Astrocyte (in vitro differentiated cells and primary cell): ENCODE measurements at regions not wholly inside any gene's neighbourhood (a gene's known extent, or its start where the extent isn't known, plus 50 kb on each side); places are given as distances from the start of the nearest gene placed in this dataset.
"Not testable (repeated sequence)": the region's sequence is repeated elsewhere in the genome, so short reads cannot be mapped to it uniquely, and the experiment has no call there.

Source experiments
- DNase-seq: peaks from one replicate; pipeline ENCODE4 v3.0.0-alpha.2; 2010; ENCODE audit warnings: low read depth
- FAIRE-seq: peaks from 2 replicates; lab custom pipeline; 2011; peaks lifted over from hg19 to GRCh38; lab: Jason Lieb, UNC
- H2AFZ ChIP-seq: 2 replicates; pipeline ENCODE4 v1.6.0; 2012; ENCODE audit warnings: low read depth, low read length, inconsistent platforms
- H3K27ac ChIP-seq: 2 replicates; pipeline ENCODE4 v1.5.1; 2011; ENCODE audit warnings: low read depth, low read length, inconsistent platforms
- H3K27me3 ChIP-seq: 2 replicates; pipeline ENCODE4 v1.6.0; 2011; ENCODE audit warnings: low read length, inconsistent platforms; ENCODE audit not compliant: insufficient read depth
- H3K36me3 ChIP-seq: 2 replicates; pipeline ENCODE4 v1.5.1; 2011; ENCODE audit warnings: low read length, inconsistent platforms; ENCODE audit not compliant: insufficient read depth
- H3K4me1 ChIP-seq: 2 replicates; pipeline ENCODE4 v1.5.1; 2011; ENCODE audit warnings: low read length, inconsistent platforms; ENCODE audit not compliant: insufficient read depth
- H3K4me2 ChIP-seq: 2 replicates; pipeline ENCODE4 v1.6.0; 2012; ENCODE audit warnings: low read length, inconsistent platforms
- H3K4me3 ChIP-seq: 2 replicates; pipeline ENCODE4 v1.5.1; 2011; ENCODE audit warnings: low read depth, mild to moderate bottlenecking, low read length, inconsistent platforms; ENCODE audit not compliant: insufficient read depth
- H3K79me2 ChIP-seq: 2 replicates; pipeline ENCODE4 v1.6.0; 2012; ENCODE audit warnings: mild to moderate bottlenecking, low read length, inconsistent platforms; ENCODE audit not compliant: insufficient read depth
- H3K9ac ChIP-seq: 2 replicates; pipeline ENCODE4 v1.6.0; 2012; ENCODE audit warnings: mild to moderate bottlenecking, low read length, inconsistent platforms
- H3K9me3 ChIP-seq: 2 replicates; pipeline ENCODE4 v1.5.1; 2012; ENCODE audit warnings: low read depth, mild to moderate bottlenecking, low read length, inconsistent platforms; ENCODE audit not compliant: insufficient read depth
- H4K20me1 ChIP-seq: 2 replicates; pipeline ENCODE4 v1.6.0; 2012; ENCODE audit warnings: low read length, inconsistent platforms; ENCODE audit not compliant: insufficient read depth
- H3K27ac Mint-ChIP-seq: one replicate; pipeline ENCODE4 v1.8.0; 2021; ENCODE audit warnings: mild to moderate bottlenecking, mixed read lengths; ENCODE audit not compliant: unreplicated experiment
- H3K27me3 Mint-ChIP-seq: one replicate; pipeline ENCODE4 v1.8.0; 2021; ENCODE audit warnings: low read depth, mixed read lengths; ENCODE audit not compliant: unreplicated experiment
- H3K36me3 Mint-ChIP-seq: one replicate; pipeline ENCODE4 v1.8.0; 2021; ENCODE audit warnings: low read depth, mixed read lengths; ENCODE audit not compliant: unreplicated experiment
- H3K4me1 Mint-ChIP-seq: one replicate; pipeline ENCODE4 v1.8.0; 2021; ENCODE audit warnings: low read depth, mixed read lengths; ENCODE audit not compliant: unreplicated experiment
- H3K4me3 Mint-ChIP-seq: one replicate; pipeline ENCODE4 v1.8.0; 2021; ENCODE audit warnings: mild to moderate bottlenecking, moderate library complexity, mixed read lengths; ENCODE audit not compliant: unreplicated experiment
- H3K9me3 Mint-ChIP-seq: one replicate; pipeline ENCODE4 v1.8.0; 2021; ENCODE audit warnings: mild to moderate bottlenecking, mixed read lengths; ENCODE audit not compliant: unreplicated experiment
- EZH2 ChIP-seq: IDR thresholded peaks from 2 replicates; pipeline ENCODE4 v1.6.1; 2012; ENCODE audit warnings: mild to moderate bottlenecking, low read length, inconsistent platforms; ENCODE audit not compliant: insufficient read depth
- TF ChIP-seq, protein P1 (sequence below): IDR thresholded peaks from 2 replicates; pipeline ENCODE4 v1.5.1; 2011; ENCODE audit warnings: low read depth, mild to moderate bottlenecking, inconsistent platforms, low read length, moderate library complexity; ENCODE audit not compliant: insufficient read depth

GRCh38 chr5:126056352-126056751, 366.9 kb upstream of the GRAMD2B start:
- FAIRE-seq (no peak), DNase-seq (no peak)
- Histone ChIP-seq H3K9ac (no peak overlapping the region), H3K27ac (no peak overlapping the region), H3K79me2 (no peaks in the 10 kb centered on the region), H3K4me2 (no peak overlapping the region), H3K27me3 (no peaks in the 10 kb centered on the region), H3K9me3 (no peaks in the 10 kb centered on the region), H3K4me3 (no peak overlapping the region), H3K4me1 (no peaks in the 10 kb centered on the region), H4K20me1 (no peaks in the 10 kb centered on the region), H3K36me3 (no peaks in the 10 kb centered on the region), H2AFZ (no peak overlapping the region)
- Mint-ChIP-seq H3K9me3 (peaks cover 4% of the 10 kb centered on the region), H3K4me1 (no peaks in the 10 kb centered on the region), H3K27me3 (no peaks in the 10 kb centered on the region), H3K27ac (no peak overlapping the region), H3K36me3 (no peaks in the 10 kb centered on the region), H3K4me3 (no peak overlapping the region)
- no peak for TF ChIP-seq EZH2
- TF ChIP-seq, protein P1, sequence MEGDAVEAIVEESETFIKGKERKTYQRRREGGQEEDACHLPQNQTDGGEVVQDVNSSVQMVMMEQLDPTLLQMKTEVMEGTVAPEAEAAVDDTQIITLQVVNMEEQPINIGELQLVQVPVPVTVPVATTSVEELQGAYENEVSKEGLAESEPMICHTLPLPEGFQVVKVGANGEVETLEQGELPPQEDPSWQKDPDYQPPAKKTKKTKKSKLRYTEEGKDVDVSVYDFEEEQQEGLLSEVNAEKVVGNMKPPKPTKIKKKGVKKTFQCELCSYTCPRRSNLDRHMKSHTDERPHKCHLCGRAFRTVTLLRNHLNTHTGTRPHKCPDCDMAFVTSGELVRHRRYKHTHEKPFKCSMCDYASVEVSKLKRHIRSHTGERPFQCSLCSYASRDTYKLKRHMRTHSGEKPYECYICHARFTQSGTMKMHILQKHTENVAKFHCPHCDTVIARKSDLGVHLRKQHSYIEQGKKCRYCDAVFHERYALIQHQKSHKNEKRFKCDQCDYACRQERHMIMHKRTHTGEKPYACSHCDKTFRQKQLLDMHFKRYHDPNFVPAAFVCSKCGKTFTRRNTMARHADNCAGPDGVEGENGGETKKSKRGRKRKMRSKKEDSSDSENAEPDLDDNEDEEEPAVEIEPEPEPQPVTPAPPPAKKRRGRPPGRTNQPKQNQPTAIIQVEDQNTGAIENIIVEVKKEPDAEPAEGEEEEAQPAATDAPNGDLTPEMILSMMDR: no peak

DNA sequence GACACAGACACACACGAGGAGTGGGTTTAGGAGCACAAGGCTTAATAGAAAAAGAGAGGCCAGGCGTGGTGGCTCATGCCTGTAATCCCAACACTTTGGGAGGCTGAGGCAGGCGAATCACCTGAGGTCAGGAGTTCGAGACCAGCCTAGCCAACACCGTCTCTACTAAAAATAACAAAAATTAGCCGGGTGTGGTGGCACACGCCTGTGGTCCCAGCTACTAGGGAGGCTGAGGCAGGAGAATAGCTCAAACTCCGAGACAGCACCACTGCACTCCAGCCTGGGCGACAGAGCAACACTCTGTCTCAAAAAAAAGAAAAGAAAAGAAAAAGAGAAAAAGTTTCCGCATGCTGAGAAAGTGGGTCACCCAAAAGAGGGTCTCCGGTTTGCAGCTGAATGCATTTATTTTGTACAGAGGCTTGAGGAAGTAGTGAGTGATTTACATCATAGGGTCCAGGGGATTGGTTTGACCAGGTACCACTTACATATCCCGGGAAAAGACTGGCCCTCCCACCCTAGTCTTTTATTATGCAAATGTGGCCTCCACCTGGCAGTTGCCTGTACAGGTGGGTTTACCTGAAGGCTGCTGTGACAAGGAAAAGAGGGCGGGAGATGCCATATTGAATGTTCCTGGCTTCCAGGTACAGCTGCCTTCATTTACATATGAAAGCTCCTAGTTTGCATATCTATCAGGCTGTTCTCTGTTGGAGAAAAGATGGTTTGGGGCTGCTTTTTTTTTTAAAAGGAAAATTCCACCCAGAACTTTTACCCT, 366.2 kb upstream of the GRAMD2B start:
- H3K27ac Mint-ChIP-seq: no peak overlapping the region
- FAIRE-seq (no peak), DNase-seq (no peak)
- H3K36me3 Mint-ChIP-seq: no peaks in the 10 kb centered on the region
- no peaks in the 10 kb centered on the region for H4K20me1 ChIP-seq
- no peak for TF ChIP-seq EZH2
- TF ChIP-seq, protein P1: no peak
- H3K27me3 Mint-ChIP-seq: no peaks in the 10 kb centered on the region
- no peak overlapping the region for H2AFZ ChIP-seq
- no peaks in the 10 kb centered on the region for H3K79me2 ChIP-seq
- H3K4me3 Mint-ChIP-seq: no peak overlapping the region
- H3K9ac ChIP-seq: no peak overlapping the region
- H3K4me3 ChIP-seq: no peak overlapping the region
- no peaks in the 10 kb centered on the region for H3K4me1 ChIP-seq
- H3K36me3 ChIP-seq: no peaks in the 10 kb centered on the region
- no peak overlapping the region for H3K27ac ChIP-seq
- no peak overlapping the region for H3K4me2 ChIP-seq
- H3K4me1 Mint-ChIP-seq: no peaks in the 10 kb centered on the region
- H3K9me3 ChIP-seq: no peaks in the 10 kb centered on the region
- H3K27me3 ChIP-seq: no peaks in the 10 kb centered on the region
- peaks cover 4% of the 10 kb centered on the region for H3K9me3 Mint-ChIP-seq

- not testable (repeated sequence) for H3K27ac Mint-ChIP-seq, H3K9ac ChIP-seq, H3K9me3 Mint-ChIP-seq, H3K4me1 Mint-ChIP-seq, H3K79me2 ChIP-seq, H3K27me3 Mint-ChIP-seq, H3K36me3 ChIP-seq, H4K20me1 ChIP-seq, H3K4me3 Mint-ChIP-seq, H2AFZ ChIP-seq, H3K4me1 ChIP-seq, H3K27ac ChIP-seq, H3K27me3 ChIP-seq, DNase-seq, FAIRE-seq, H3K4me2 ChIP-seq, H3K36me3 Mint-ChIP-seq, H3K4me3 ChIP-seq, H3K9me3 ChIP-seq
These were observed 364.8 kb upstream of the GRAMD2B start for GRCh38 chr5:126058392-126058791.
